ENCODE measurements at regions not wholly inside any gene's neighbourhood (a gene's known extent, or its start where the extent isn't known, plus 50 kb on each side); places are given as distances from the start of the nearest gene placed in this dataset.

GRCh38 chr3:30123224-30123623 is 483.2 kb upstream of the TGFBR2 start:
- DNase-seq, result no peak

GRCh38 chr3:30123755-30124154 is 482.6 kb upstream of the TGFBR2 start:
- no peak for DNase-seq

GRCh38 chr3:30124435-30125370 is 481.7 kb upstream of the TGFBR2 start:
- no peak for DNase-seq

- no peak for DNase-seq
These were observed 476.6 kb upstream of the TGFBR2 start for GRCh38 chr3:30129765-30130164.

GRCh38 chr3:30130391-30130790 is 476.0 kb upstream of the TGFBR2 start:
- DNase-seq, result no peak

- peak; percentile 6 for DNase-seq
These were observed 475.2 kb upstream of the TGFBR2 start for GRCh38 chr3:30131191-30131590.

GRCh38 chr3:30135190-30135589 is 471.2 kb upstream of the TGFBR2 start:
- no peak for DNase-seq

GRCh38 chr3:30139283-30139682 is 467.1 kb upstream of the TGFBR2 start:
- DNase-seq, result no peak

- no peak for DNase-seq
These were observed 465.9 kb upstream of the TGFBR2 start for GRCh38 chr3:30140356-30141075.

GRCh38 chr3:30141178-30141581 is 465.2 kb upstream of the TGFBR2 start:
- DNase-seq, result no peak

GRCh38 chr3:30141927-30142326 is 464.5 kb upstream of the TGFBR2 start:
- DNase-seq, result no peak

- DNase-seq, result no peak
These were observed 463.5 kb upstream of the TGFBR2 start for GRCh38 chr3:30142946-30143345.

- no peak for DNase-seq
These were observed 461.1 kb upstream of the TGFBR2 start for GRCh38 chr3:30145281-30145680.

GRCh38 chr3:30146978-30147377 is 459.4 kb upstream of the TGFBR2 start:
- DNase-seq, result no peak

- DNase-seq, result no peak
These were observed 451.5 kb upstream of the TGFBR2 start for GRCh38 chr3:30154853-30155252.

- no peak for DNase-seq
These were observed 450.6 kb upstream of the TGFBR2 start for GRCh38 chr3:30155755-30156154.

- no peak for DNase-seq
These were observed 449.6 kb upstream of the TGFBR2 start for GRCh38 chr3:30156586-30157498.

- no peak for DNase-seq
These were observed 445.0 kb upstream of the TGFBR2 start for GRCh38 chr3:30161375-30161774.

- no peak for DNase-seq
These were observed 443.8 kb upstream of the TGFBR2 start for GRCh38 chr3:30162579-30162978.

- DNase-seq, result no peak
These were observed 439.9 kb upstream of the TGFBR2 start for GRCh38 chr3:30166535-30166934.

GRCh38 chr3:30167541-30168011 is 438.8 kb upstream of the TGFBR2 start:
- no peak for DNase-seq

- DNase-seq, result no peak
These were observed 436.9 kb upstream of the TGFBR2 start for GRCh38 chr3:30169487-30169886.
